ENCODE measurements at regions not wholly inside any gene's neighbourhood (a gene's known extent, or its start where the extent isn't known, plus 50 kb on each side); places are given as distances from the start of the nearest gene placed in this dataset.

- DNase-seq, result no peak
These were observed 156.6 kb upstream of the LHCGR start for GRCh38 chr2:48912110-48912509.

GRCh38 chr2:48910961-48911360, 155.4 kb upstream of the LHCGR start:
- DNase-seq, result no peak

DNA sequence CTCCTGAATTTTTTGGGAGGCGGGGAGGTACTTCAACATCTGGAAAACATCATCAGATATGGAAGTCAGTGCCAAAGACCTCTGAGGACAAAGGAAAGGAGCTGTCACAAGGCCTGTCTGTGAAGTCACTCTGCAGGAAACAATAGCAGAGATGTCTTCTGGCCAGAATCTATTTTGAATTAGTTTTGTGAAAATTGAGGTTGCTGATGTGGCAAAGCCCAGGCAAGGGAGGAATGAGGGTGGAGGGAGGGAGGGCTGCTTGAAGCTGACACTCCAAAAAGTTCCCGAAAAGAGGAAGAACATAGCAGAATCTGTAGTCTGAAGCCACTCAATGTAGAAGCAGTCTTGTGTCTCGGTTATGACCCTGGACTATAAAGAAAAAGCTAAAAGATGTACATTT, 151.1 kb upstream of the LHCGR start:
- no peak for DNase-seq

- DNase-seq, result no peak
These were observed 150.2 kb upstream of the LHCGR start for GRCh38 chr2:48905696-48906095.

DNA sequence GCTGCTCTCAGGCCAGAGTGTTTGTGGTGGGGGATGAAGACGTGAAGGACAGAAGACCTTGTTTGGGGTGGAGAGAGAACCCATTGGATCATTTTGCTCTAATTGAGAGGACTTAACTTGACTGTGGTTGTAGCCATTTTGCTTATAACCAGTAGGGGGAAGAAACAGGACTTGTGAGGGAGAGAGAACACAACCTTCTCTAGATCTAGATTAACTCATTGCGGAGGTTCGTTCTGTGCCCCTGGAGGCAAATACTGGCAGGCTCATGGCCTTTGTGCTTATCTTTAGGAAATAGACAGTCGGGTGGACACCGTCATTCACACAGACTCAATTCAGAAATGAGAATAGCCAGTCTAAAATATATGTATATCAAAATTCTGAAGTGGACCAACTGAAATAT, 147.0 kb upstream of the LHCGR start:
- DNase-seq, result no peak

DNA sequence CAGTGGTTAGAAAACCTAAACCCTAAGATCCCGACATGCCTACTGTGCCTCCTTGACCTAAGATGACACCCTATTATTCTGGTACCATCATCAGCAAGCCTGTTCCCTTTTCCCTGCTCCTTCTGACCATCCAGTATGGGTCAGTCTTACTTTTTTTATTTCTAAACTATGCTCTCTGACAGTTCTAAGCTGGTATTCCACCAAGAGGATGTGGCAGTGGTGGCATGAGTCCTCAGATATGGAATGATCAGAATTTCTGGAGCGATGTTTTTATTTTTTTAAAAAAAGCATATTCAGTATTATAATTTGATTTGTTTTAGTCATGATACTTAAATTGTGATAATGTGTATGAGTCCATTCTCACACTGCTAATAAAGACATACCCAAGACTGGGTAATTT, 145.9 kb upstream of the LHCGR start:
- no peak for DNase-seq

GRCh38 chr2:48901015-48901343, 145.5 kb upstream of the LHCGR start:
- DNase-seq, result no peak

DNA sequence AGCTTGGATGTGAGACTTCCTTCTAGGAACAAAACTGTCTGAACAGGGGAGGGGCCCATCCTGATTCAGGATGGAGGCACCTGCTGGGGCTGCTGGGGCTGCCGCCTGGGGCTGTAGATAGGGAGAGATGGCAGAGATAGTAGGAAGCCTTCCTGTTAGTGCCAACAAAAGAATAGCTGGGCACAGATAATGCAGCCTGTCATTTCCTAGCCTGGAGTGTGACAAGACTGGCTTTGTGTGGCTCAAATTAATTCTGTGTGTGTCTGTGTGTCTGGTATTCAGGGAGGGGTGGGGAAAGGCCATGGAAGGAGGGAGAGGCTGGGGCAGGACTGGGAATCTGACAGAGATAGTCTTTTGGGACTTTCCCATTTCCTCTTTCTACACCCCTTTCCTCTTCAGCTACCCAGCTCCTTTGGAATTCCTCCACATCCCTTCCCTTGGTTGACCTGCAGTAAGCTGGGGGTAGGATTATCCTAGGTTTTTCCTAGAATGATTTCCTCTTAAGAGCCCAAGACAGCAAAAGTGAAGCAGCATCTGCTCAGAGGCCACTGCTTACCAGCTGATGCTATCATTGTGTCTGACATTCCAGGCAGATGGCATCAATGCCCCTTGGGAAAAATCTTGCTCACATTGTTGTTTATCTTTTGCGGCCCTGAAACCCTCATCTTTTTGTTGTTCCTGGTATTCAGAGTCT, 144.9 kb upstream of the LHCGR start:
- no peak for DNase-seq

GRCh38 chr2:48896870-48897269, 141.3 kb upstream of the LHCGR start:
- DNase-seq, result no peak

GRCh38 chr2:48890454-48891131, 135.1 kb upstream of the LHCGR start:
- no peak for DNase-seq

DNA sequence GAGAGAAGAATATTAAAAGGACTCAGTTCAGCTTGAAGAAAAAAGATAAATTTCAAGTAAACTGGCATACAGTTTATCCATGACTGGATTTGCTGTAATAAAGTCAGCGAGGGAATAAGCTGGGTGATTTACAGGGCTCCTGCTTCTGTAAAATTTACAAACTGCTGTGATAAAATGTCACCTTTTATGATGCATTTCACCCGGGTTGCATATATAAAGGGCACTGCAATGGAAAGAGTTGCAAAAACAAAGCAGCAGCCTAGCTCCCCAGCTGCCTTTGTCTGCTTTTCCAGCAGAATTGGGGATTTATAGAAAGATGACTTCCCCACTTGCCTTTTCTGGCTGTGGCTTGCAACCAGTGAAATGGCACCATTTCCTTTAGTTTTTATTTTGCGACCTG, 132.5 kb upstream of the LHCGR start:
- DNase-seq, result no peak

GRCh38 chr2:48886919-48887318, 131.4 kb upstream of the LHCGR start:
- no peak for DNase-seq

- DNase-seq, result no peak
These were observed 130.3 kb upstream of the LHCGR start for GRCh38 chr2:48885841-48886240.

DNA sequence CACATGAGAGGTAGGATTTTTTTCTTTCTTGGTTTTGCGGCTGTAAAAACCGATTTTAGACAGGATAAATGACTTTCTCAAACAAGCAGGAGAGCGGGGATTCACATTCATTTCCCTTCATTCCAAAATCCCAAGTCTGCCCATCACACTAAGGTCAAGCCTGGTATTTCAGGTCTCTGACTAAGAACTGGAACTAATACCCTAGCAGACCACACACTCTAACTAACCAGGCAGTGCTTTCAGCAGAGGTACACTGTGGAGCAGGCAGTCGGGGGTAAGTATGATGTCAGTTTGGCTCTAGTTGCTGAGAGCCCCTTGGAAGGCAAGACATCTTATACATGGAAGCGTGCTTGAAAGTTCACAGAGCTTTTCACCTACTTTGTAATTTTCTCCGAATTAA, 128.1 kb upstream of the LHCGR start:
- DNase-seq, result no peak

- DNase-seq, result no peak
These were observed 118.8 kb upstream of the LHCGR start for GRCh38 chr2:48874282-48874681.

GRCh38 chr2:48873666-48874065, 118.1 kb upstream of the LHCGR start:
- DNase-seq, result no peak

DNA sequence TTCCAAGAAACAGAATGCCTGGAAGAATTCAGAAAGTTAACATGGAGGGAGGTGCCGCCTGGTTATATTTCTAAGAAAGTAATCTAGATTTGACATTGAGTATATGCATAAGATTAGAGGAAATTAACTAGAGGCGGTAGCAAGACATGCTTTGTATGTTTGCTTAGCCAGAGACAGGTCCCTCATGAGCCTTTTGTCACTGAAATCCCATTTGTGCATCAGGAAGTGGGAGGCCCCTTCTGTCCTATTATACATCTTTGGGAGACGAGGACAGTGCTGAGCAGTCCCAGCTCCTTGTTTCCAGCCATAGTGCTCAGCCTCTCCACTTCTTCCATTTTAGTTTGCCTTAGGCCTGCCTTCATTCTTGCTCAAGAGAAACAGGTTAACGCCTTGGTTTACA, 115.4 kb upstream of the LHCGR start:
- no peak for DNase-seq

GRCh38 chr2:48870503-48870902, 115.0 kb upstream of the LHCGR start:
- peak in 1 of 2 experiments; percentile 14 for DNase-seq

GRCh38 chr2:48865704-48866103, 110.2 kb upstream of the LHCGR start:
- DNase-seq, result no peak

DNA sequence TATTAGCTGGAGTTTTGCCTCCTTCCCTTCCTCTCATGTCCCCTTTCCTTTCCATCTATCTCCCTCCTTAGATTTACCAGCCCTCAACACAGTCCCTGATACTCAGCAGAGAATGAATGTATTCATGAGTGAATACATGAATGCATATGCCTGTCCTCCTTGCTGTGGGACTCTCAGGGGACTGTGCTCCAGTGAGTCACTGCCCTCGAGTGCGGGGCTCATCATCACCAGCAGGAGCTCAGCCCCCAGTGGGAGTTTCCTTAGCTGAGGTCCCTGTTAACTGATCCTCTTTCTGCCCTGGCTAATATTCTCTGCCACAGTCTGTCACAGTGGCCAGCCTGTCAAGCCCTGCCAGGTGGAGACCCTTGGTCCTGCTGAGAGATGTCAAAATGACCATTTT, 104.9 kb upstream of the LHCGR start:
- no peak for DNase-seq

DNA sequence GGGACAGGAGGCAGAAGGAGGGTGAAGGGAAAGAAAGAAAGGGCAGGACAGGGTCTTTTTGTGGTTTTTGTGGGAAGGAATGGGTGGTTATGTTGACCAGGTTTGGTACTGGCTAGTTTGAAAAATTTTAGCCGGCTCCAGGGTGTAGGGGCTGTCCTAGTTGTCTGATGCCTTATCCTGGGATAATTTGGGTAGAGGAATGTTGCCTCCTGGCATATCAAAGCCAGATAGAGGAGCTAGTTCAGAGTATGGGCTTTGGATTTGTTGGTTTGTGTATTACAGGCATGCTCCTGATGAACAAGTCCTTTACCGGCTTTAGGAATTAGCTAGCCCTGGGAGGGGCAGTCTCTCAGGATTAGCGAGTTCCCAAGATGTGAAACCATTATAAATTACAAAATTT, 101.1 kb upstream of the LHCGR start:
- DNase-seq, result no peak

- DNase-seq, result no peak
These were observed 100.6 kb upstream of the LHCGR start for GRCh38 chr2:48856144-48856543.

DNA sequence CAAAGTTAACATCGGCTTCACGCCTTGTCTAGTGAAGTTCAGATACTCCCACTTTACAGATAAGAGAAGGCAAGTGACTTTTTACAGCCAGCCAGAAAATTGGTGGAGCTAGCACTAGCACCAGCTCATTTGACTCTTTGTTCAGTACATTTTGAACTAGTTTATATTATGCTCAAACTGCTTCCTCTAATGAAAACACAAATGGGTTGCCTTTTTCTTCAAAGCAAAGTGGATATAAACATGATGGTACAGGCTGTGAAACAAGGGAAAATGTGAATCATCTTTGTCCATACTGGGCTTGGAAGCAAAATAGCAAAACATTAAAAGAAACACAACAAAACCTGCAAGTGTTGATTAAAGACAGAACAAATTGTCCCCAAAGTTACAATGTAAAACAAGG, 99.6 kb upstream of the LHCGR start:
- DNase-seq, result no peak

GRCh38 chr2:48854681-48855080, 99.2 kb upstream of the LHCGR start:
- no peak for DNase-seq

DNA sequence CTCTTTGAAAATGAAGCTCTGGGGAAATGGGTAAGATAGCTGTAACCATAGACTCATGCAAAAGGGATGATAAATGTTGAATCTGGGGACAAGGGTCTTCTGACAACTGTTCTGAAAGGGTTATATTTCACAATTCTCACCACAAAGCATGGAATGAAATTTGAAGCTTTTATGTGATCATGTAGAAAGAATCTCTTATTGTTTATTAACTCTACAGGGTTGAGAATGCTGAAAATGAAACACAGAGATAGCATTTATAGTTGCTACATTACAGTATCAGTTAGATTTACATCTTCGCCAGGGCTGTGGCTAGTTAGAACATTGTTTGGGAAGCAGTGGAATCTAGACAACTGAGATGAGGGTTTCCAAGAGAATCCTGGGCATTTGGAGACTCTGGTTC, 97.4 kb upstream of the LHCGR start:
- no peak for DNase-seq

Data from NCI-H446 (cell line).